Smooth muscle cell (in vitro differentiated cells): ENCODE measurements at regions not wholly inside any gene's neighbourhood (a gene's known extent, or its start where the extent isn't known, plus 50 kb on each side); places are given as distances from the start of the nearest gene placed in this dataset.
A peak's percentile ranks its signal among the peaks of the same experiment; 100 is the strongest.

ENCODE experiments used
- DNase-seq: peaks from one replicate; lab custom pipeline; 2025; ENCODE audit not compliant: unreplicated experiment; lab: John Stamatoyannopoulos, UW
- H2AFZ ChIP-seq: fragments of 200-600 bp; sonication (generic); 2 replicates; pipeline ENCODE4 v1.6.0; 2016; ENCODE audit warnings: antibody characterized with exemption, low read depth, mild to moderate bottlenecking
- H3F3A ChIP-seq: fragments of 200-600 bp; sonication (generic); 2 replicates; pipeline ENCODE4 v1.6.0; 2017; ENCODE audit warnings: antibody characterized with exemption, low read depth
- H3K27ac ChIP-seq: fragments of 200-600 bp; sonication (generic); 2 replicates; pipeline ENCODE4 v1.5.1; 2016; ENCODE audit warnings: low read depth, mild to moderate bottlenecking
- H3K27me3 ChIP-seq: fragments of 200-600 bp; sonication (generic); 2 replicates; pipeline ENCODE4 v1.6.1; 2016; ENCODE audit warnings: low read depth, mild to moderate bottlenecking
- H3K36me3 ChIP-seq: fragments of 200-600 bp; sonication (generic); 2 replicates; pipeline ENCODE4 v1.5.1; 2016; ENCODE audit warnings: low read depth
- H3K4me1 ChIP-seq: fragments of 200-600 bp; sonication (generic); 2 replicates; pipeline ENCODE4 v1.5.1; 2016; ENCODE audit warnings: low read depth
- H3K4me2 ChIP-seq: fragments of 200-600 bp; sonication (generic); 2 replicates; pipeline ENCODE4 v1.6.0; 2016; ENCODE audit warnings: mild to moderate bottlenecking
- H3K4me3 ChIP-seq: fragments of 200-600 bp; sonication (generic); 2 replicates; pipeline ENCODE4 v1.5.1; 2016; ENCODE audit warnings: mild to moderate bottlenecking
- H3K79me2 ChIP-seq: fragments of 200-600 bp; sonication (generic); 2 replicates; pipeline ENCODE4 v1.6.0; 2016; ENCODE audit warnings: low read depth, mild to moderate bottlenecking
- H3K9ac ChIP-seq: fragments of 200-600 bp; sonication (generic); 2 replicates; pipeline ENCODE4 v1.6.0; 2016; ENCODE audit warnings: low read depth
- H3K9me3 ChIP-seq: fragments of 200-600 bp; sonication (generic); replicated peaks from 2 replicates; pipeline ENCODE4 v1.5.1; 2016; ENCODE audit warnings: low read depth
- H4K20me1 ChIP-seq: fragments of 200-600 bp; sonication (generic); 2 replicates; pipeline ENCODE4 v1.6.0; 2016; ENCODE audit warnings: low read depth
- WGBS: methylation state at CpG from one replicate; pipeline ENCODE4 v1.1.7; 2016; ENCODE audit warnings: low lambda C conversion rate; 5-methylcytosine and 5-hydroxymethylcytosine counted together
- TF ChIP-seq, protein P1 (sequence below): fragments of 200-600 bp; sonication (generic); IDR thresholded peaks from 2 replicates; pipeline ENCODE4 v1.5.1; 2017; ENCODE audit warnings: borderline replicate concordance, mild to moderate bottlenecking, antibody characterized with exemption; ENCODE audit not compliant: insufficient read depth, poor library complexity, severe bottlenecking

GRCh38 chr6:14910692-14911547 is 334.9 kb upstream of the JARID2 start:
- no peaks in the 10 kb centered on the region for H3F3A ChIP-seq
- H3K36me3 ChIP-seq = no peaks in the 10 kb centered on the region
- H3K4me2 ChIP-seq = no peak overlapping the region
- peaks cover 4% of the 10 kb centered on the region for H3K4me1 ChIP-seq
- H3K9ac ChIP-seq = no peak overlapping the region
- no peaks in the 10 kb centered on the region for H4K20me1 ChIP-seq
- H3K4me3 ChIP-seq = no peak overlapping the region
- no peaks in the 10 kb centered on the region for H3K9me3 ChIP-seq
- no peaks in the 10 kb centered on the region for H3K79me2 ChIP-seq
- 80% methylated on average over 12 of the region's 13 CpGs for WGBS
- no peak overlapping the region for H3K27ac ChIP-seq
- DNase-seq = no peak
- no peaks in the 10 kb centered on the region for H3K27me3 ChIP-seq
- peak overlapping the region; percentile 57 for H2AFZ ChIP-seq
- TF ChIP-seq, protein P1, sequence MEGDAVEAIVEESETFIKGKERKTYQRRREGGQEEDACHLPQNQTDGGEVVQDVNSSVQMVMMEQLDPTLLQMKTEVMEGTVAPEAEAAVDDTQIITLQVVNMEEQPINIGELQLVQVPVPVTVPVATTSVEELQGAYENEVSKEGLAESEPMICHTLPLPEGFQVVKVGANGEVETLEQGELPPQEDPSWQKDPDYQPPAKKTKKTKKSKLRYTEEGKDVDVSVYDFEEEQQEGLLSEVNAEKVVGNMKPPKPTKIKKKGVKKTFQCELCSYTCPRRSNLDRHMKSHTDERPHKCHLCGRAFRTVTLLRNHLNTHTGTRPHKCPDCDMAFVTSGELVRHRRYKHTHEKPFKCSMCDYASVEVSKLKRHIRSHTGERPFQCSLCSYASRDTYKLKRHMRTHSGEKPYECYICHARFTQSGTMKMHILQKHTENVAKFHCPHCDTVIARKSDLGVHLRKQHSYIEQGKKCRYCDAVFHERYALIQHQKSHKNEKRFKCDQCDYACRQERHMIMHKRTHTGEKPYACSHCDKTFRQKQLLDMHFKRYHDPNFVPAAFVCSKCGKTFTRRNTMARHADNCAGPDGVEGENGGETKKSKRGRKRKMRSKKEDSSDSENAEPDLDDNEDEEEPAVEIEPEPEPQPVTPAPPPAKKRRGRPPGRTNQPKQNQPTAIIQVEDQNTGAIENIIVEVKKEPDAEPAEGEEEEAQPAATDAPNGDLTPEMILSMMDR = no peak

DNA sequence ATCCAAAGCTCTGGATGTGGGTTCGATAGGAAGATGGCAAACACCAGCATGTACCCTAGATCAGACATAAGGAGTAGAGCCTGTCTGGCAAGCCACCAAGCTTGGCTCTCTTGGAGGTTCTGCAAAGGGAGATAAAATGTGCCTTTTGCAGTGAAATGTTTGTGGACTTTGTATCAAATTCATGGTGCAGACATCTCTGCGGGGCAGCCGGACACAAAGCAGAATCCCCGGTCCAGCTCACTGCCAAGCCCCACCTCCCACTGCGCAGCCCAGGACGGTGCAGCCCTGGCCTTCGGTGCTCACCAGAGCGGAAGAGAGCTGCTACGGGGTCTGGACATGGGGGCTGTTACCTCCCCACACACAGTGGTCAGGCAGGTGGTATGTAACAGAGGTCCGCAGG is 333.6 kb upstream of the JARID2 start:
- 82% methylated on average over 10 of the region's 10 CpGs for WGBS
- Histone ChIP-seq H2AFZ (no peak overlapping the region), H3K4me3 (no peak overlapping the region), H4K20me1 (no peaks in the 10 kb centered on the region), H3K4me2 (no peak overlapping the region), H3K36me3 (no peaks in the 10 kb centered on the region), H3K4me1 (peaks cover 4% of the 10 kb centered on the region), H3K27me3 (no peaks in the 10 kb centered on the region), H3K79me2 (no peaks in the 10 kb centered on the region), H3K27ac (no peak overlapping the region), H3F3A (peaks cover 10% of the 10 kb centered on the region), H3K9ac (no peak overlapping the region), H3K9me3 (no peaks in the 10 kb centered on the region)
- no peak for DNase-seq
- TF ChIP-seq, protein P1 = no peak

DNA sequence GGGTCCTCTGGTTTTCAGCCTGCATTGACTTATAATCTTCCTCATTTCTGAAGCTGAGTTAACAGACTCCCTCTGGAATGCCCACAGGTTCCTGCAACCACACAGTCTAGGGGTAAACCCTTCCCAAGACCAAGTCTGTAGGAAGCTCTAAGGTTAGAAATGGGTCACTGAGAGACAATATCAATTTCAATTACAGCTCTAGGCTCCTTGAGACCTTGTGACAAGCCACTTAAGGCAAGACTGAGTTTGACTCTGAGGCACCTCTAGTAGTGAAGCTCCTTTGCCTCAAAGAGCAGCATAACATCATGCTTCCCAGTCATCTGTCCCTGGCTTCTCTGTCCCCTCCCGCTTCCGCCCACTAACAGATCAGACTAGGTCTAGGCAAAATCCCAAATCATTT is 333.2 kb upstream of the JARID2 start:
- no peak overlapping the region for H3K4me3 ChIP-seq
- H3K4me1 ChIP-seq = peaks cover 7% of the 10 kb centered on the region
- no peaks in the 10 kb centered on the region for H4K20me1 ChIP-seq
- H3K9me3 ChIP-seq = no peaks in the 10 kb centered on the region
- no peaks in the 10 kb centered on the region for H3K36me3 ChIP-seq
- no peaks in the 10 kb centered on the region for H3K27me3 ChIP-seq
- H3F3A ChIP-seq = peaks cover 15% of the 10 kb centered on the region
- 93% methylated on average over 2 of the region's 2 CpGs for WGBS
- H2AFZ ChIP-seq = no peak overlapping the region
- H3K27ac ChIP-seq = no peak overlapping the region
- no peak overlapping the region for H3K9ac ChIP-seq
- no peak overlapping the region for H3K4me2 ChIP-seq
- DNase-seq = no peak
- TF ChIP-seq, protein P1 = no peak
- no peaks in the 10 kb centered on the region for H3K79me2 ChIP-seq

GRCh38 chr6:14913931-14914330 is 331.9 kb upstream of the JARID2 start:
- Histone ChIP-seq H3K27me3 (no peaks in the 10 kb centered on the region), H3K4me3 (no peak overlapping the region), H3K4me1 (peaks cover 7% of the 10 kb centered on the region), H3K36me3 (no peaks in the 10 kb centered on the region), H3K27ac (no peak overlapping the region), H3K9me3 (no peaks in the 10 kb centered on the region), H2AFZ (no peak overlapping the region), H3K9ac (no peak overlapping the region), H3K4me2 (no peak overlapping the region), H3F3A (peaks cover 15% of the 10 kb centered on the region), H3K79me2 (no peaks in the 10 kb centered on the region), H4K20me1 (no peaks in the 10 kb centered on the region)
- WGBS = 92% methylated on average over 2 of the region's 2 CpGs
- DNase-seq = no peak
- TF ChIP-seq, protein P1 = no peak
